ENCODE measurements at regions not wholly inside any gene's neighbourhood (a gene's known extent, or its start where the extent isn't known, plus 50 kb on each side); places are given as distances from the start of the nearest gene placed in this dataset.

- Histone ChIP-seq H3K36me3 (ENCODE audit: insufficient read depth) (no peaks in the 10 kb centered on the region), H3K4me3 (ENCODE audit: low read depth, low read length) (no peak overlapping the region), H3K4me1 (ENCODE audit: insufficient read depth) (no peaks in the 10 kb centered on the region), H3K27ac (ENCODE audit: low read depth) (no peak overlapping the region)
- WGBS = 66% methylated on average over 2 of the region's 2 CpGs
- DNase-seq (ENCODE audit: extremely low spot score) = no peak
Observed at GRCh38 chr2:225340923-225341322, 58.6 kb upstream of the NYAP2 start.

GRCh38 chr2:225337183-225337582, 62.3 kb upstream of the NYAP2 start:
- no peak for DNase-seq (ENCODE audit: extremely low spot score)
- H3K4me3 ChIP-seq (ENCODE audit: low read depth, low read length) = no peak overlapping the region
- no peaks in the 10 kb centered on the region for H3K36me3 ChIP-seq (ENCODE audit: insufficient read depth)
- H3K27ac ChIP-seq (ENCODE audit: low read depth) = no peak overlapping the region
- no peaks in the 10 kb centered on the region for H3K4me1 ChIP-seq (ENCODE audit: insufficient read depth)
- WGBS = 10% methylated on average over 1 of the region's 1 CpG

- Histone ChIP-seq H3K4me3 (ENCODE audit: low read depth, low read length) (no peak overlapping the region), H3K4me1 (ENCODE audit: insufficient read depth) (no peaks in the 10 kb centered on the region), H3K36me3 (ENCODE audit: insufficient read depth) (no peaks in the 10 kb centered on the region), H3K27ac (ENCODE audit: low read depth) (no peak overlapping the region)
- DNase-seq (ENCODE audit: extremely low spot score) = no peak
- 53% methylated on average over 4 of the region's 4 CpGs for WGBS
Observed at GRCh38 chr2:225334514-225334913, 65.0 kb upstream of the NYAP2 start.

- no peak overlapping the region for H3K27ac ChIP-seq (ENCODE audit: low read depth)
- H3K4me3 ChIP-seq (ENCODE audit: low read depth, low read length) = no peak overlapping the region
- DNase-seq (ENCODE audit: extremely low spot score) = no peak
- WGBS = 39% methylated on average over 4 of the region's 4 CpGs
- no peaks in the 10 kb centered on the region for H3K36me3 ChIP-seq (ENCODE audit: insufficient read depth)
- H3K4me1 ChIP-seq (ENCODE audit: insufficient read depth) = no peaks in the 10 kb centered on the region
Observed at GRCh38 chr2:225328192-225328591, 71.3 kb upstream of the NYAP2 start.

- 51% methylated on average over 1 of the region's 1 CpG for WGBS
- Histone ChIP-seq H3K27ac (ENCODE audit: low read depth) (no peak overlapping the region), H3K4me3 (ENCODE audit: low read depth, low read length) (no peak overlapping the region), H3K36me3 (ENCODE audit: insufficient read depth) (no peaks in the 10 kb centered on the region), H3K4me1 (ENCODE audit: insufficient read depth) (no peaks in the 10 kb centered on the region)
- no peak for DNase-seq (ENCODE audit: extremely low spot score)
Observed at GRCh38 chr2:225326969-225327368, 72.5 kb upstream of the NYAP2 start.

- H3K4me3 ChIP-seq (ENCODE audit: low read depth, low read length) = no peak overlapping the region
- H3K4me1 ChIP-seq (ENCODE audit: insufficient read depth) = no peaks in the 10 kb centered on the region
- H3K36me3 ChIP-seq (ENCODE audit: insufficient read depth) = no peaks in the 10 kb centered on the region
- no peak for DNase-seq (ENCODE audit: extremely low spot score)
- H3K27ac ChIP-seq (ENCODE audit: low read depth) = no peak overlapping the region
Observed at GRCh38 chr2:225319872-225320271, 79.6 kb upstream of the NYAP2 start.

- Histone ChIP-seq H3K27ac (ENCODE audit: low read depth) (no peak overlapping the region), H3K36me3 (ENCODE audit: insufficient read depth) (no peaks in the 10 kb centered on the region), H3K4me3 (ENCODE audit: low read depth, low read length) (no peak overlapping the region), H3K4me1 (ENCODE audit: insufficient read depth) (no peaks in the 10 kb centered on the region)
- no peak for DNase-seq (ENCODE audit: extremely low spot score)
- WGBS = 89% methylated on average over 1 of the region's 1 CpG
Observed at GRCh38 chr2:225318440-225318839, 81.1 kb upstream of the NYAP2 start.

- DNase-seq (ENCODE audit: extremely low spot score) = no peak
- Histone ChIP-seq H3K36me3 (ENCODE audit: insufficient read depth) (no peaks in the 10 kb centered on the region), H3K4me3 (ENCODE audit: low read depth, low read length) (no peak overlapping the region), H3K4me1 (ENCODE audit: insufficient read depth) (no peaks in the 10 kb centered on the region), H3K27ac (ENCODE audit: low read depth) (no peak overlapping the region)
Observed at GRCh38 chr2:225317186-225317585, 82.3 kb upstream of the NYAP2 start.

- no peak for DNase-seq (ENCODE audit: extremely low spot score)
- Histone ChIP-seq H3K4me3 (ENCODE audit: low read depth, low read length) (no peak overlapping the region), H3K4me1 (ENCODE audit: insufficient read depth) (no peaks in the 10 kb centered on the region), H3K36me3 (ENCODE audit: insufficient read depth) (no peaks in the 10 kb centered on the region), H3K27ac (ENCODE audit: low read depth) (no peak overlapping the region)
Observed at GRCh38 chr2:225310745-225311144, 88.8 kb upstream of the NYAP2 start.

GRCh38 chr2:225309516-225309915, 90.0 kb upstream of the NYAP2 start:
- DNase-seq (ENCODE audit: extremely low spot score) = no peak
- Histone ChIP-seq H3K27ac (ENCODE audit: low read depth) (no peak overlapping the region), H3K36me3 (ENCODE audit: insufficient read depth) (no peaks in the 10 kb centered on the region), H3K4me1 (ENCODE audit: insufficient read depth) (no peaks in the 10 kb centered on the region), H3K4me3 (ENCODE audit: low read depth, low read length) (no peak overlapping the region)

- WGBS = 29% methylated on average over 2 of the region's 2 CpGs
Observed at GRCh38 chr2:225296951-225297350, 102.6 kb upstream of the NYAP2 start.

GRCh38 chr2:225295102-225295501, 104.4 kb upstream of the NYAP2 start:
- 85% methylated on average over 3 of the region's 3 CpGs for WGBS
- H3K4me3 ChIP-seq (ENCODE audit: low read depth, low read length) = no peak overlapping the region
- no peak overlapping the region for H3K27ac ChIP-seq (ENCODE audit: low read depth)
- no peaks in the 10 kb centered on the region for H3K4me1 ChIP-seq (ENCODE audit: insufficient read depth)
- no peak for DNase-seq (ENCODE audit: extremely low spot score)
- H3K36me3 ChIP-seq (ENCODE audit: insufficient read depth) = no peaks in the 10 kb centered on the region

More at GRCh38 chr2:225296951-225297350, 102.6 kb upstream of the NYAP2 start:
- Histone ChIP-seq H3K4me1 (ENCODE audit: insufficient read depth) (no peaks in the 10 kb centered on the region), H3K4me3 (ENCODE audit: low read depth, low read length) (no peak overlapping the region), H3K27ac (ENCODE audit: low read depth) (no peak overlapping the region), H3K36me3 (ENCODE audit: insufficient read depth) (no peaks in the 10 kb centered on the region)
- no peak for DNase-seq (ENCODE audit: extremely low spot score)

GRCh38 chr2:225293638-225294037, 105.9 kb upstream of the NYAP2 start:
- 59% methylated on average over 7 of the region's 7 CpGs for WGBS
- Histone ChIP-seq H3K36me3 (ENCODE audit: insufficient read depth) (no peaks in the 10 kb centered on the region), H3K4me3 (ENCODE audit: low read depth, low read length) (no peak overlapping the region)

GRCh38 chr2:225290757-225291400, 108.6 kb upstream of the NYAP2 start:
- H3K36me3 ChIP-seq (ENCODE audit: insufficient read depth) = no peaks in the 10 kb centered on the region
- no peak overlapping the region for H3K27ac ChIP-seq (ENCODE audit: low read depth)
- WGBS = 68% methylated on average over 8 of the region's 8 CpGs
- H3K4me3 ChIP-seq (ENCODE audit: low read depth, low read length) = no peak overlapping the region
- DNase-seq (ENCODE audit: extremely low spot score) = no peak
- no peaks in the 10 kb centered on the region for H3K4me1 ChIP-seq (ENCODE audit: insufficient read depth)

More at GRCh38 chr2:225293638-225294037, 105.9 kb upstream of the NYAP2 start:
- H3K4me1 ChIP-seq (ENCODE audit: insufficient read depth) = no peaks in the 10 kb centered on the region
- no peak for DNase-seq (ENCODE audit: extremely low spot score)
- H3K27ac ChIP-seq (ENCODE audit: low read depth) = no peak overlapping the region

- no peak overlapping the region for H3K4me3 ChIP-seq (ENCODE audit: low read depth, low read length)
- DNase-seq (ENCODE audit: extremely low spot score) = no peak
- 87% methylated on average over 2 of the region's 2 CpGs for WGBS
- H3K36me3 ChIP-seq (ENCODE audit: insufficient read depth) = no peaks in the 10 kb centered on the region
- H3K4me1 ChIP-seq (ENCODE audit: insufficient read depth) = no peaks in the 10 kb centered on the region
- no peak overlapping the region for H3K27ac ChIP-seq (ENCODE audit: low read depth)
Observed at GRCh38 chr2:225289659-225290058, 109.9 kb upstream of the NYAP2 start.
